Lung (tissue), 11 donors: ENCODE measurements at regions not wholly inside any gene's neighbourhood (a gene's known extent, or its start where the extent isn't known, plus 50 kb on each side); places are given as distances from the start of the nearest gene placed in this dataset.

Source experiments
- ATAC-seq: fragments of 200-7000 bp; cut with Tn5 transposase; one replicate; pipeline ENCODE4 v1.9.1; 2020; ENCODE audit warnings: moderate number of reproducible peaks; ENCODE audit not compliant: insufficient read depth, low FRiP score
- DNase-seq, 3 donors: peaks; one replicate each; pipeline ENCODE4 v3.0.0-alpha.2; 2013 to 2017
- H3K27ac ChIP-seq, 2 donors: one replicate each; pipeline ENCODE4 v1.5.1; 2013; ENCODE audit warnings: mild to moderate bottlenecking in 2 of 2, moderate library complexity in 2 of 2, control low read depth in 1 of 2, inconsistent platforms in 1 of 2, low read depth in 1 of 2, low read length in 1 of 2
- H3K27me3 ChIP-seq, 3 donors: one replicate each; pipeline ENCODE4 v1.5.1; 2013; ENCODE audit warnings: low read length in 2 of 3; ENCODE audit not compliant: control insufficient read depth in 3 of 3, insufficient read depth in 3 of 3
- H3K36me3 ChIP-seq, 4 donors: one replicate each; pipeline ENCODE4 v1.5.1; 2013; ENCODE audit warnings: low read length in 4 of 4, mild to moderate bottlenecking in 1 of 4, moderate library complexity in 1 of 4; ENCODE audit not compliant: control insufficient read depth in 4 of 4, insufficient read depth in 4 of 4
- H3K4me1 ChIP-seq, 5 donors: one replicate each; pipeline ENCODE4 v1.5.1; 2013; ENCODE audit warnings: low read length in 5 of 5, mild to moderate bottlenecking in 2 of 5, moderate library complexity in 1 of 5; ENCODE audit not compliant: control insufficient read depth in 5 of 5, insufficient read depth in 5 of 5
- H3K4me3 ChIP-seq: one replicate; pipeline ENCODE4 v1.5.1; 2013; ENCODE audit warnings: mild to moderate bottlenecking, control low read depth, moderate library complexity
- H3K9ac ChIP-seq, 2 donors: one replicate each; pipeline ENCODE4 v1.5.1; 2013; ENCODE audit warnings: low read length in 2 of 2, control low read depth in 1 of 2; ENCODE audit not compliant: insufficient read depth in 1 of 2
- H3K9me3 ChIP-seq, 4 donors: one replicate each; pipeline ENCODE4 v1.5.1; 2013; ENCODE audit warnings: low read length in 3 of 4, mild to moderate bottlenecking in 1 of 4, moderate library complexity in 1 of 4; ENCODE audit not compliant: control insufficient read depth in 4 of 4, insufficient read depth in 3 of 4
- CTCF ChIP-seq: IDR thresholded peaks from 2 replicates; pipeline ENCODE4 v1.5.1; 2012; ENCODE audit warnings: mild to moderate bottlenecking; ENCODE audit errors: control extremely low read depth, extremely low read depth
- WGBS, 2 donors: extraction: QIAGEN DNeasy Blood & Tissue Kit; methylation state at CpG; one replicate each; pipeline ENCODE4 v1.1.7; 2013; 5-methylcytosine and 5-hydroxymethylcytosine counted together
- donor health status: control.
- donor health status: control.
- donor health status: Bipolar disorder and iron deficiency.
- donor health status: healthy.
- donor health status: DM: yes; HTN: yes; CAD: no.

GRCh38 chr12:78316631-78317468 is 486.2 kb downstream of the NAV3 start:
- no peak overlapping the region for H3K4me3 ChIP-seq
- no peak for TF ChIP-seq CTCF
- no peak overlapping the region for H3K27ac ChIP-seq
- no peak overlapping the region for H3K9ac ChIP-seq
- no peaks in the 10 kb centered on the region for H3K36me3 ChIP-seq
- 75 to 80% methylated on average over 2 of the region's 2 CpGs for WGBS, 2 donors
- DNase-seq, result no peak
- no peaks in the 10 kb centered on the region for H3K4me1 ChIP-seq
- no peak for ATAC-seq
- no peaks in the 10 kb centered on the region for H3K27me3 ChIP-seq
- peaks cover 0 to 3% (median 0%) of the 10 kb centered on the region in 4 donors for H3K9me3 ChIP-seq

GRCh38 chr12:78321696-78322095 is 491.0 kb downstream of the NAV3 start:
- no peaks in the 10 kb centered on the region for H3K4me1 ChIP-seq
- ATAC-seq (no peak), DNase-seq (no peak)
- TF ChIP-seq CTCF, result no peak
- H3K27me3 ChIP-seq, result no peaks in the 10 kb centered on the region
- H3K9me3 ChIP-seq, result peaks cover 0 to 3% (median 0%) of the 10 kb centered on the region in 4 donors
- H3K9ac ChIP-seq, result no peak overlapping the region
- no peak overlapping the region for H3K4me3 ChIP-seq
- H3K36me3 ChIP-seq, result no peaks in the 10 kb centered on the region
- 92 to 95% methylated on average over 2 of the region's 2 CpGs for WGBS, 2 donors
- H3K27ac ChIP-seq, result no peak overlapping the region

GRCh38 chr12:78323226-78323625 is 492.5 kb downstream of the NAV3 start:
- Histone ChIP-seq H3K4me3 (no peak overlapping the region), H3K27ac (no peak overlapping the region), H3K4me1 (no peaks in the 10 kb centered on the region), H3K9ac (no peak overlapping the region), H3K36me3 (no peaks in the 10 kb centered on the region), H3K9me3 (peaks cover 0 to 3% (median 0%) of the 10 kb centered on the region in 4 donors), H3K27me3 (no peaks in the 10 kb centered on the region)
- no peak for TF ChIP-seq CTCF
- ATAC-seq (no peak), DNase-seq (no peak)
